Activated CD4-positive, alpha-beta T cell treated with anti-CD3 and anti-CD28 coated beads for 48 hours (primary cell): ENCODE measurements at regions not wholly inside any gene's neighbourhood (a gene's known extent, or its start where the extent isn't known, plus 50 kb on each side); places are given as distances from the start of the nearest gene placed in this dataset.

Experiments
- DNase-seq: peaks from one replicate; pipeline ENCODE4 v3.0.0-alpha.2; 2020

DNA sequence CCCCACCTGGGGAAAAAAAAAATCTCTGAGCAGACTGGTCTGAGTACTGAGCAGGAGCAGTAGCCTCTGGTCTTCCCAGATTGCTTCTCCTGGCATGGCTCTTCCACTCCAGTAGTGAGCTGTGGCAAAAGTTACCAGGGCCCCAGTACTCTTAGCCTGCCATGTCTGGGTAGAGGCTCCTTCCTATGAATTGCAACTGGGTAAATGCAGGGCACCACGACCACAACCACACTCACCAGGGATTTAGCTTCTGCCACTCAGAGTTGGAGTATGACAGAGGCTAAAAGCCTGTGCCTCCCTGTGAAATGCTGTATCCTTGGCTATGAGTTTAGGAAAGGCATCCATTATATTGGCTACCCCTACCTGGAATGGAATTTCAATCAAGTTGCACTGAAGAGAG lies 67.9 kb upstream of the CCDC54 start:
- DNase-seq = no peak

- no peak for DNase-seq
Observed at GRCh38 chr3:107313711-107314110, 63.5 kb upstream of the CCDC54 start.

DNA sequence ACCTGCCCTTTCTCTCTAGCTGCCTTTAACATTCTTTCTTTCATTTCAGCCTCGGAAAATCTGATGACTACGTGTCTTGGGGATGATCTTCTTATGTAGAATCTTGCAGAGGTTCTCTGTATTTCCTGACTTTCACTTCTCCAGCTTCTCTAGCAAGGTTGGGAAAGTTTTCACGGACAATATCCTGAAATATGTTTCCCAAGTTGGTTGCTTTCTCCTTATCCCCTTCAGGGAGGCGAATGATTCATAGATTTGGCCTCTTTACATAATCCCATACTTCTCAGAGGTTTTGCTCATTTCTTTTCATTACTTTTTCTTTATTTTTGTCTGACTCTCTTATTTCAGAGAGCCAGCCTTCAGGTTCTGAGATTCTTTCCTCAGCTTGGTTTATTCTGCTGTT lies 62.1 kb upstream of the CCDC54 start:
- DNase-seq = no peak

DNA sequence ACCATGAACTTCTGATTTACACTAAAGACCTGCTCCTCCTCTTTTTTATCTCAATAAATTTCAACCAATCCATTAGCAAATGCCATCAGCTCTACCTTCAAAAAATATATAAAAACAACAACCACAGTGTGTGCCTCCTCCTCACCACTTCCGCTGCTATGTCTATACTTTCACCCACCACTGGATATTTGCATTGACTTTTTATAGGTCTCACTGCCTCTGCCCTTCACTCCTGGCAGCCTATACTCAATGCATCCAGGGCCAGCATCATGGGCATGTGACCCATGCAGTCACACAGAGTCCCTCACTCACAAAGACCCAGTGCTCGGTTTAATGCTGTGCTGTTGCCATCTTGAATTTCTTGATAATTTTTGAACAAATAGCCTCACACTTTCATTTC lies 53.5 kb upstream of the CCDC54 start:
- no peak for DNase-seq

DNA sequence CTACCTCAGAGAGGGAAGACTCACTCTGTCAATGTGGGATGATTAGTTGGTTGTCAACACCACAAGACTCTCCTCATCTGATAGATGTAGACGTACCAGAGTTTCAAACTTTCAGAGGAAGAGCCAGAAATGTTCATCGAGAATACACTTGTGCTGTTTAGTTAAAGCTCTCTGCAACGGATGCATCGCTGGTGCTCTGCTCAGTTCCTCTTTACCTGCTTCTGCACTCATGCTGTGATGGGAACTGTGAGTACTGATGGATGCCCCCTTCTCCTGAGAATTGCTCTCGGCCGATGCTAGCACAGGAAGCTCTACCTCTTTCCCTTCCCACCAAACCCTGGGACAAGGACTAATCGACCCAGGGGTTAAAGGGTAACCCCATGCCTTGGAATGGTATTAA lies 51.8 kb upstream of the CCDC54 start:
- DNase-seq = no peak
